Cardiac septum (tissue), 1 donor: ENCODE measurements at regions not wholly inside any gene's neighbourhood (a gene's known extent, or its start where the extent isn't known, plus 50 kb on each side); places are given as distances from the start of the nearest gene placed in this dataset.
"Not testable (repeated sequence)": the region's sequence is repeated elsewhere in the genome, so short reads cannot be mapped to it uniquely, and the experiment has no call there.

ENCODE experiments used
- DNase-seq: peaks from one replicate; pipeline ENCODE4 v3.0.0-alpha.2; 2020; ENCODE audit warnings: low spot score
- intact Hi-C: fragments of 100-400 bp; cut with DNase I; formaldehyde crosslinking; loops from one replicate; pipeline ENCODE4 v1.14.0; 2022
- donor health status: DM: no; HTN: no; CAD: no.

DNA sequence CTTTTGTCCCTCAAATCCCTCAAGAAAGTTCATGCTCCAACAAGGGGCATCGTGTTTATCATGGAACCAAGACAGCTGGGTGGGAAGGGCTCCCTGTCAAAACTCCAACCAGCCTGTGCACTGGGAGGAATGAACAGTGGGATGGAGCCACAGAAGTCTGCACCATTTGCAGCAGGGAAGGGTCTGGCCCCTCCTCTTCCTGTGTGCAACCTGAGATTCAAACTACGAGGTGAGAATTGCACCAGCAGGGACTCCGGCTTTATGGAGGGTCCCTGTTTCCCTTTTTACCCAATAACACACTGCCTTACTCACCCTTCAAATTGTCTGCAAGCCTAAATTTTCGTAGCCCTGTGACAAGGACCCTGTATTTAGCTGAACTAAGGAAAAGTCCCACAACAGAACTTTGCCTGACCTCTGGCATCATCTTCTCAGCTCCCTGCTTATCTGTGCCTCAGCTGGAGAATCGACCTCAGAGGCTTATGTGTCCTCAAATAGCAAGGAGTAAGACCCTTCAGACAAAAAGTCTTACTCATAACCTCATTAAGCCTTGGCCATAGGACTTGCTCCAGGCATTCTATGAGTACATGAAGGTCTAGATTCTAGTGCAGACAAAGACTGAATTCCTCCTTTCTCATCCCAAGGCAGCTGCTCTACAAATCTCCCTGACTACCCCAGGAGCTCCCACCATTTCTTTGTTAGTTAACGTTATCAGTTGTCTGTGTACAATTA, 178.3 kb upstream of the SERPINE2 start:
- intact Hi-C loops: no loop called here
- no peak for DNase-seq

DNA sequence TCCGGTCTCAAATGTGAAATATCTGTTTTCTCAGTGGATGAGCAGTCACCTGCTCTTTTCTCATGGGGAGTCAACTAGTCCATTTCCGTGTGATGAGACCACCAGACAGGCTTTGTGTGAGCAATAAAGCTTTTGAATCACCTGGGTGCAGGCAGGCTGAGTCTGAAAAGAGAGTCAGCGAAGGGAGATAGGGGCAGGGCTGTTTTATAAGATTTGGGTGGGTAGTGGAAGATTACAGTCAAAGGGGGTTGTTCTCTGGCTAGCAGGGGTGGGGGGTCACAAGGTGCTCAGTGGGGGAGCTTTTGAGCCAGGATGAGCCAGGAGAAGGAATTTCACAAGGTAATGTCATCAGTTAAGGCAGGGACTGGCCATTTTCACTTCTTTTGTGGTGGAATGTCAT, 176.5 kb upstream of the SERPINE2 start:
- DNase-seq, intact Hi-C loops: not testable (repeated sequence)

DNA sequence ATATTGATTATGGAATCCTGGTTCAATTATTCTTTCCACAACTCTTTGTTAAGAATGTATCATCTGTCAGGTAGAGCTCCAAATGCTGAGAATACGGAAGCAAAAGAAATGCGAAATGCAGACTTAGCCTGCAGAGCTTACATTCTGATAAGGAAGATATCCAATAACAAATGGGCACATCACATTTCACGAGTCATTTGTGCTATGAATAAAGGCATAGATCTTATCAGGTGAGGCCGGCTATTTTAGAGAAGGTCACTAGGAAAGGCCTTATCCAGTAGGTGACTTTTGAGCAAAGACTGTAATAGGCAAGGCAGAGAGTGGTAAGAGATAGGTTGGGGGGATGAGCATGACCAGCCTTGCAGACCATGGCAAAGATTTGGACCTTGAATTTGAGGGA, 174.3 kb upstream of the SERPINE2 start:
- no peak for DNase-seq
- intact Hi-C loops: no loop called here

- no peak for DNase-seq
- intact Hi-C loops: no loop called here
Observed at GRCh38 chr2:224211791-224212190, 172.7 kb upstream of the SERPINE2 start.

DNA sequence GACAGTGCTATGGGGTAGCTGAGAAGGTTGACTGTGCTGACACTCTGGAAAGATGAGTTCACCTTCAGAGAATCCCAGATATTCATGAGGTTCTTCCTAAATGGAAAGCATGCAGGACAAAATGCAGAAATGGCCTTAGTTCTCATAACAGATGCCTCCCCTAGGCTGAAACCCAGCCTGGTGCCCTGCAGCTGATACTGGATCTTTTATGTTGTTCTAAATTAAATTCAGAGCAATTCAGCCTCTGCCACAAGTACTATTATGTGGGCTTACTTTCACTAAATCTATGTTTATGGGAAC, 172.0 kb upstream of the SERPINE2 start:
- DNase-seq: no peak
- intact Hi-C loops: no loop called here

- no peak for DNase-seq
- intact Hi-C loops: no loop called here
Observed at GRCh38 chr2:224210286-224211180, 171.4 kb upstream of the SERPINE2 start.

DNA sequence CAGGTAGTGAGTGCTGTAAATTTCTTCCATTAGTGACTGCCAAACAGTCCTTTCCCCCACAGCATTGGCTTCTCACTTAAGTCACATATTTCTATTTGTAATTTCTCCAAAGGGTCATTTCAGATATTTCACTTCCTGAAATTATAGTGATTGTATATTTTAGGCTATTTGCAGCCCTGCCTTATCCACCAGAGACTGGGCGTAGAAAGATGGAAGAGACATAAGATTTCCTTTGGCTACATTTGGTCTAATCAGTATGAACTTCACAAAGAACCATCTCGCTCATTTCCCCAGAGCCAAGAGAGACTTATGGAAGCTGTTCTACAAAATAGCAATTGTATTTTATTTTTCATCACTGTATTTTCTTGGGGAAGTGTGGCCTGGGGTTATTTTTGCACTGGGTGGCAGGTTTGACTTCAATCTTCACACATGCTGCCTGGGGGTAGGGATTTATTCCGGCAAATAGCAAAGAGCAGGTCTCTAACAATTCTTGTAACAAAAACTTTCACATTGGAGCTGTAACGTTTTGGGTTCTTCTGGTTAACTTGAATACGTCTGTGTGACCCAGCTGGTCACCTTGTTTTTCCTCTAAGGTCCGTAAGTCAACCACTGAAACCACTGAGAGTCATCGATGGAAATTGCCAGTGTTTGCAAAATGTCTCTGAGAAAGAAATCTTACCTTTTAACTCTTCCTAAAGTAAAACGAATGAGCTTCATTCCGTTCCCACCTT, 170.6 kb upstream of the SERPINE2 start:
- intact Hi-C loops: no loop called here
- DNase-seq: no peak

GRCh38 chr2:224208443-224208842, 169.4 kb upstream of the SERPINE2 start:
- DNase-seq: no peak
- intact Hi-C loops: no loop called here

- intact Hi-C loops: no loop called here
Observed at GRCh38 chr2:224208007-224208406, 168.9 kb upstream of the SERPINE2 start.

DNA sequence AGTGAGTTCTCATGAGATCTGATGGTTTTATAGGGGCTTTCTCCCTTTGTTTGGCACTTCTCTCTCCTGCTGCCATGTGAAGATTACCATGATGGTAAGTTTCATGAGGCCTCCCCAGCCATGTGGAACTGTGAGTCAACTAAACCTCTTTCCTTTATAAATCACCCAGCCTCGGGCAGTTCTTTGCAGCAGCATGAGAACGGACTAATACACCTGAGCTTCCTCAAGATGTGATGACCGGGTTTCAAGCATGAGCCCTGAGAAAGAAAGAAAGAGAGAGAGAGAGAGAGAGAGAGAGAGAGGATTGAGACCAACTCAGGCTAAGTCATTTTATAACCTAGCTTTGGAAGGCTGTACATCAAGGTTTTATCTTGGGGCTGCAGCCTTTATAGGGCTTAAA, 167.7 kb upstream of the SERPINE2 start:
- DNase-seq: no peak
- intact Hi-C loops: no loop called here

More at GRCh38 chr2:224208007-224208406, 168.9 kb upstream of the SERPINE2 start:
- DNase-seq: no peak

GRCh38 chr2:224202281-224202865, 163.3 kb upstream of the SERPINE2 start:
- no peak for DNase-seq
- intact Hi-C loops: no loop called here

DNA sequence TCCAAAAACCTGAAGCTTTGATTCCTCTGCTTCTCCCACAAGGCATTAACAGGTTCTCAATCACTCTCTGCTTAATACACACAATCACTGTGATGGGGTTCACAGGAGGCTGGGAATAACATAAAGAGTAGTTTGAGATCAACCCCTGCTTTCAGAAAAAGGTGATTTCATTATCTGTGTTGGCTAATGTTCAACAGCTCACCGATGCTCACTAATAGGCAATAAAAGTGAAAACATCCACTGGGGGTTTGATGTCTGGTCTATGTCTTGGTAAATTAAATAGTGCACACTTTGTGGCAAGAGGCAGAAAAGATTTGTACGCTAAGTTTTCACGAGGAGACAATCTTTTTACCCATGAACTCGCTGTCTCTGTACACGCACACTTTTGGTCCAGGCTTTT, 159.3 kb upstream of the SERPINE2 start:
- no peak for DNase-seq
- intact Hi-C loops: loop anchor here (5.0 kb wide), 1 partner anchor 126 kb away; no protein-coding TSS in a partner anchor

GRCh38 chr2:224196810-224197209, 157.7 kb upstream of the SERPINE2 start:
- DNase-seq: no peak
- intact Hi-C loops: loop anchor here (5.0 kb wide), 1 partner anchor 125 kb away; no protein-coding TSS in a partner anchor

DNA sequence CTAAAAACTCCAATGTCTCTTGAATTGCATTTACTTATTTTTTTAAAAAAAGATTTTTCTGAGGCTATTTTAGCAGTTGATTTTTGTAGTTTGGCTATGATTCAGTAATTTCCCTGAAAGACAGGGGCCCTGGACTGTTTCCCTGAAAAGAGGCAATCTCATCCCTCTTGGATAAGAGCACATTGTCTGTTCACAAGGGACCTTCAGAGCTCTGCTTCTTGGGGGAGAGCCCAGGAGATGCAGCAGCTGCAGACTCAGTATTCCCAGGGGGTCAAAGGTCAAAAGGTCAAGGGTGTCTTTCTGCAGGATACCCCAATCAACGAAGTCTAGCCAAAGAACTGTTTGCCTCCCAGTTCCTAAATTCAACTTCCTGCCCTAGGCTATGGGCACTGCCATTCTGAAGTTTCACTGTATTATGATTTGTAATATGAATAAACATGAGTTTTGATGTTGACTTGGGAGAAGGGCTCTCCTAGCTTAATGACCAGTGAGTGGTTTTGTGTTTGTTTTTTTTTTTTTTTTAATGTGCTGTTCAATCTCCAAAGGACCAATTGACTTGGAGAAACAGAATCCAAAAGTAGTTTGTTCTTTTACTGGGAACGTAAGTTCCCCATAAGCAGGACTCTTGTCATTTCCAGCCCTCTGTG, 157.0 kb upstream of the SERPINE2 start:
- DNase-seq: no peak
- intact Hi-C loops: loop anchor here (5.0 kb wide), 1 partner anchor 124 kb away; no protein-coding TSS in a partner anchor

DNA sequence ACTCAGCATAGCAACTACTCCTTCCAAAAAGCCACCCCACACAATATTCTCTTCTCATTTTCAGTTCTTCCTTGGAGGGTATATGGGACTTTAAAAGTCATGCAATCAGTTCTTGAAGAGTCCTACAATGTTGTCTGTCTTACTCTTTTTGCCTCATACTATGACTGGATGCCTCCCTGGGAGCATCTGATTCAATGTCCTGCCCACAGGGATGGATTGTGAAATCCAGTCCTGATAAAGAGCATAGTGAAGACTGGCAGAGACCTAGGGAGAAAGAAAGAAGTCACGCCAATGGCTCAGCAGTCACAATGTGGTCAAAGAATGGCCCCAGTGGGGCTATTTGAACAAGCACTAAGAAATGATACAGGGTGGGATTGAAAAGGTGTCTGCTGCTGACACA, 155.1 kb upstream of the SERPINE2 start:
- intact Hi-C loops: no loop called here
- no peak for DNase-seq

GRCh38 chr2:224191465-224191864, 152.4 kb upstream of the SERPINE2 start:
- DNase-seq: no peak
- intact Hi-C loops: no loop called here

DNA sequence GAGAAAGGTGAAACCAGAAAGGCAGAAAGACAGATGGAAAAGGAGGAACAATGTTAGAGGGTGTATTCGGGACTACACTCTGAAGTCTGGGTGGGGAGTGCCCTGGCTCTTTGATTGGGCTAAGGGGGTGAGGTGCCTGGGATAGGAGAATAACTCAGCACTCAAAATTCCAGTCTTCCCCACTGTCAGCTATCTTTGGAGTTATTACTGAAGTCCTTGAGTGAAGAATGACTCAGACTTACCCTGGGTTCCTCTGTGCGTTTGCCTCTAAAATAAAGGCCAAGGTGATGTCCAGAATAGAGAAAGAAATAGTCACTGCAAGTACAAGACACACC, 151.8 kb upstream of the SERPINE2 start:
- DNase-seq: no peak
- intact Hi-C loops: no loop called here

GRCh38 chr2:224190234-224190935, 151.3 kb upstream of the SERPINE2 start:
- intact Hi-C loops: no loop called here
- DNase-seq: no peak

- intact Hi-C loops: no loop called here
- DNase-seq: no peak
Observed at GRCh38 chr2:224187220-224187619, 148.1 kb upstream of the SERPINE2 start.
